H9 (cell line): ENCODE measurements at regions not wholly inside any gene's neighbourhood (a gene's known extent, or its start where the extent isn't known, plus 50 kb on each side); places are given as distances from the start of the nearest gene placed in this dataset.

ENCODE experiments used
- DNase-seq: peaks from one replicate; pipeline ENCODE4 v3.0.0-alpha.2; 2017
- H2AFZ ChIP-seq: one replicate; pipeline ENCODE4 v1.6.1; 2013; ENCODE audit warnings: mild to moderate bottlenecking, low read length, control low read depth, moderate library complexity
- H2AK5ac ChIP-seq: 2 replicates; pipeline ENCODE4 v1.6.1; 2013; ENCODE audit warnings: low read length, control low read depth, mixed read lengths; ENCODE audit not compliant: insufficient read length
- H2BK120ac ChIP-seq: one replicate; pipeline ENCODE4 v1.6.1; 2013; ENCODE audit warnings: low read depth, mild to moderate bottlenecking, low read length, control low read depth, inconsistent platforms; ENCODE audit not compliant: poor library complexity, severe bottlenecking
- H2BK12ac ChIP-seq: 2 replicates; pipeline ENCODE4 v1.6.1; 2013; ENCODE audit warnings: low read length, control low read depth, mixed read lengths, low read depth; ENCODE audit not compliant: insufficient read length
- H2BK15ac ChIP-seq: 2 replicates; pipeline ENCODE4 v1.6.1; 2013; ENCODE audit warnings: low read depth, low read length, control low read depth
- H2BK20ac ChIP-seq: one replicate; pipeline ENCODE4 v1.6.1; 2013; ENCODE audit warnings: low read depth, mild to moderate bottlenecking, low read length, control low read depth, inconsistent platforms; ENCODE audit not compliant: poor library complexity, severe bottlenecking
- H2BK5ac ChIP-seq: 2 replicates; pipeline ENCODE4 v1.6.1; 2013; ENCODE audit warnings: low read length, control low read depth, mixed read lengths; ENCODE audit not compliant: insufficient read length
- H3K14ac ChIP-seq: 2 replicates; pipeline ENCODE4 v1.6.1; 2013; ENCODE audit warnings: low read length, control low read depth; ENCODE audit not compliant: insufficient read depth
- H3K18ac ChIP-seq: 2 replicates; pipeline ENCODE4 v1.6.1; 2013; ENCODE audit warnings: low read depth, mild to moderate bottlenecking, mixed read lengths, low read length, control low read depth; ENCODE audit not compliant: insufficient read length
- H3K23ac ChIP-seq: 2 replicates; pipeline ENCODE4 v1.6.1; 2013; ENCODE audit warnings: low read length, control low read depth, mixed read lengths, low read depth; ENCODE audit not compliant: insufficient read length
- H3K23me2 ChIP-seq: 2 replicates; pipeline ENCODE4 v1.6.1; 2013; ENCODE audit warnings: low read depth, mild to moderate bottlenecking, mixed read lengths, low read length, control low read depth; ENCODE audit not compliant: insufficient read length, poor library complexity, severe bottlenecking
- H3K27ac ChIP-seq: 2 replicates; pipeline ENCODE4 v1.5.1; 2013; ENCODE audit warnings: low read length, control low read depth, mixed read lengths, low read depth; ENCODE audit not compliant: insufficient read length
- H3K27me3 ChIP-seq: 2 replicates; pipeline ENCODE4 v1.6.1; 2013; ENCODE audit warnings: low read length, control low read depth, inconsistent platforms; ENCODE audit not compliant: insufficient read depth
- H3K4ac ChIP-seq: 2 replicates; pipeline ENCODE4 v1.6.1; 2013; ENCODE audit warnings: low read depth, mild to moderate bottlenecking, control low read depth, inconsistent platforms, low read length, moderate library complexity
- H3K4me1 ChIP-seq: 2 replicates; pipeline ENCODE4 v1.6.1; 2013; ENCODE audit warnings: low read length, control low read depth, inconsistent platforms; ENCODE audit not compliant: insufficient read depth
- H3K4me2 ChIP-seq: 2 replicates; pipeline ENCODE4 v1.6.1; 2013; ENCODE audit warnings: low read length, control low read depth, mixed read lengths; ENCODE audit not compliant: insufficient read length, insufficient read depth
- H3K56ac ChIP-seq: 2 replicates; pipeline ENCODE4 v1.6.1; 2013; ENCODE audit warnings: low read depth, mild to moderate bottlenecking, mixed read lengths, low read length, control low read depth; ENCODE audit not compliant: insufficient read length
- H3K79me1 ChIP-seq: 2 replicates; pipeline ENCODE4 v1.6.1; 2013; ENCODE audit warnings: low read depth, mild to moderate bottlenecking, moderate library complexity, low read length, control low read depth, inconsistent platforms; ENCODE audit not compliant: insufficient read depth, poor library complexity, severe bottlenecking
- H3K79me2 ChIP-seq: 2 replicates; pipeline ENCODE4 v1.6.1; 2013; ENCODE audit warnings: low read length, control low read depth, inconsistent platforms; ENCODE audit not compliant: insufficient read depth
- H3K9ac ChIP-seq: 2 replicates; pipeline ENCODE4 v1.6.1; 2013; ENCODE audit warnings: low read length, control low read depth, mixed read lengths; ENCODE audit not compliant: insufficient read length; ENCODE audit errors: extremely low read depth
- H3K9me3 ChIP-seq: one replicate; pipeline ENCODE4 v1.6.1; 2013; ENCODE audit warnings: low read depth, low read length, inconsistent platforms; ENCODE audit not compliant: control insufficient read depth
- H3T11ph ChIP-seq: one replicate; pipeline ENCODE4 v1.6.1; 2013; ENCODE audit warnings: mild to moderate bottlenecking, low read length, control low read depth, inconsistent platforms
- H4K20me1 ChIP-seq: one replicate; pipeline ENCODE4 v1.6.1; 2013; ENCODE audit not compliant: control insufficient read depth, insufficient read length, insufficient read depth
- H4K5ac ChIP-seq: 2 replicates; pipeline ENCODE4 v1.6.1; 2013; ENCODE audit warnings: low read depth, mild to moderate bottlenecking, mixed read lengths, low read length, control low read depth; ENCODE audit not compliant: insufficient read length
- H4K8ac ChIP-seq: replicated peaks from 2 replicates; pipeline ENCODE4 v1.6.1; 2013; ENCODE audit warnings: low read length, control low read depth, mixed read lengths, low read depth; ENCODE audit not compliant: insufficient read length
- H4K91ac ChIP-seq: 2 replicates; pipeline ENCODE4 v1.6.1; 2013; ENCODE audit warnings: low read depth, mild to moderate bottlenecking, moderate library complexity, mixed read lengths, low read length, control low read depth; ENCODE audit not compliant: insufficient read length
- H3K27ac Mint-ChIP-seq, 3 experiments: 2 replicates in 2 of 3; 3 replicates in 1 of 3; pipeline ENCODE4 v1.8.0; 2020 to 2021; ENCODE audit warnings: mixed read lengths in 3 of 3, mild to moderate bottlenecking in 1 of 3, moderate library complexity in 1 of 3
- H3K27me3 Mint-ChIP-seq: 2 replicates; pipeline ENCODE4 v1.8.0; 2021; ENCODE audit warnings: low read depth, mild to moderate bottlenecking, moderate library complexity, mixed read lengths
- H3K36me3 Mint-ChIP-seq, 3 experiments: 2 replicates in 2 of 3; 3 replicates in 1 of 3; pipeline ENCODE4 v1.8.0; 2020 to 2021; ENCODE audit warnings: low read depth in 3 of 3, mixed read lengths in 3 of 3; ENCODE audit not compliant: insufficient read depth in 1 of 3
- H3K4me1 Mint-ChIP-seq, 2 experiments: 2 replicates each; pipeline ENCODE4 v1.8.0; 2020; ENCODE audit warnings: mixed read lengths in 2 of 2
- H3K4me3 Mint-ChIP-seq, 2 experiments: 2 replicates in 1 of 2; 3 replicates in 1 of 2; pipeline ENCODE4 v1.8.0; 2020 to 2021; ENCODE audit warnings: mild to moderate bottlenecking in 2 of 2, mixed read lengths in 2 of 2, moderate library complexity in 1 of 2
- H3K9me3 Mint-ChIP-seq, 2 experiments: 2 replicates in 1 of 2; 3 replicates in 1 of 2; pipeline ENCODE4 v1.8.0; 2020; ENCODE audit warnings: mild to moderate bottlenecking in 2 of 2, mixed read lengths in 2 of 2, moderate library complexity in 1 of 2
- WGBS: extraction: QIAGEN DNeasy Blood & Tissue Kit; methylation state at CpG from one replicate; pipeline ENCODE4 v1.1.7; 2013; ENCODE audit warnings: missing lambda C conversion rate, low lambda C conversion rate, mixed read lengths; ENCODE audit not compliant: insufficient read length; ENCODE audit errors: extremely low coverage; 5-methylcytosine and 5-hydroxymethylcytosine counted together
- TF ChIP-seq, protein P1 (sequence below): fragments of 200-600 bp; sonication (generic); conservative IDR thresholded peaks from 3 replicates; pipeline ENCODE4 v1.8.0; 2021; ENCODE audit warnings: antibody characterized with exemption, mild to moderate bottlenecking

DNA sequence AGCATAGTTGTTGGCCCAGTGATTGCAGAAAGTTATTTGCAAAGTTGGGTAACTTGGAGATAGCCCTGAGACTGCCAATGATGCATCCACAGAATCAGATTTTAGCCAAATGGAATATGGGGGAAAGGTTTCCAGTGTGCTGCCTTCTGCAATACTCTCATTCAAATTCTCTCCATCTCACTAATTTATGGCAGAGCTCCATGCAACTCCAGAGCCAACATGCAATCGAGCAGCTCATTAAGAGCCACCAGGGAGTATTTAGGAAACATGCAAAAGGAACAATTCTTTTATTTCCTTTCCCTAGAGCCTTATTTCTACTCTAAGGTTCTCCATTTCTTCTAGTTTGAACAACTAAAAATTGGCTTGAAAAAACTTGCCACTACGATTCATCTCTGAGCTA lies 135.9 kb upstream of the MARCHF11 start:
- H3K4me1 Mint-ChIP-seq: peaks cover 7 to 8% of the 10 kb centered on the region in 2 experiments

More for the DNA sequence above, 135.9 kb upstream of the MARCHF11 start:
- Histone ChIP-seq H3K23me2 (no peaks in the 10 kb centered on the region), H3K9ac (no peak overlapping the region), H3K4ac (no peak overlapping the region), H3T11ph (no peak overlapping the region), H3K9me3 (no peaks in the 10 kb centered on the region), H2BK5ac (no peak overlapping the region), H2AK5ac (no peak overlapping the region), H2BK20ac (no peak overlapping the region), H3K27me3 (no peaks in the 10 kb centered on the region), H3K4me2 (no peak overlapping the region), H2AFZ (no peak overlapping the region), H4K91ac (no peak overlapping the region), H3K79me2 (no peaks in the 10 kb centered on the region), H2BK12ac (no peak overlapping the region), H3K27ac (no peak overlapping the region), H2BK120ac (no peak overlapping the region), H3K56ac (no peak overlapping the region), H2BK15ac (no peak overlapping the region), H3K79me1 (no peaks in the 10 kb centered on the region), H4K8ac (no peak overlapping the region), H3K14ac (no peak overlapping the region), H3K18ac (no peak overlapping the region), H3K4me1 (no peaks in the 10 kb centered on the region; the same call in 1 of the 2 replicates), H3K23ac (no peak overlapping the region), H4K5ac (no peak overlapping the region), H4K20me1 (no peaks in the 10 kb centered on the region)
- peaks cover 0 to 1% (median 0%) of the 10 kb centered on the region in 3 experiments; a peak in 1 of 7 replicates for H3K36me3 Mint-ChIP-seq
- H3K4me3 Mint-ChIP-seq: no peak overlapping the region
- no peaks in the 10 kb centered on the region for H3K9me3 Mint-ChIP-seq
- no peaks in the 10 kb centered on the region for H3K27me3 Mint-ChIP-seq
- no CpG with 5 or more reads among the region's 2 CpGs for WGBS
- H3K27ac Mint-ChIP-seq: no peak overlapping the region
- DNase-seq: no peak
- TF ChIP-seq, protein P1, sequence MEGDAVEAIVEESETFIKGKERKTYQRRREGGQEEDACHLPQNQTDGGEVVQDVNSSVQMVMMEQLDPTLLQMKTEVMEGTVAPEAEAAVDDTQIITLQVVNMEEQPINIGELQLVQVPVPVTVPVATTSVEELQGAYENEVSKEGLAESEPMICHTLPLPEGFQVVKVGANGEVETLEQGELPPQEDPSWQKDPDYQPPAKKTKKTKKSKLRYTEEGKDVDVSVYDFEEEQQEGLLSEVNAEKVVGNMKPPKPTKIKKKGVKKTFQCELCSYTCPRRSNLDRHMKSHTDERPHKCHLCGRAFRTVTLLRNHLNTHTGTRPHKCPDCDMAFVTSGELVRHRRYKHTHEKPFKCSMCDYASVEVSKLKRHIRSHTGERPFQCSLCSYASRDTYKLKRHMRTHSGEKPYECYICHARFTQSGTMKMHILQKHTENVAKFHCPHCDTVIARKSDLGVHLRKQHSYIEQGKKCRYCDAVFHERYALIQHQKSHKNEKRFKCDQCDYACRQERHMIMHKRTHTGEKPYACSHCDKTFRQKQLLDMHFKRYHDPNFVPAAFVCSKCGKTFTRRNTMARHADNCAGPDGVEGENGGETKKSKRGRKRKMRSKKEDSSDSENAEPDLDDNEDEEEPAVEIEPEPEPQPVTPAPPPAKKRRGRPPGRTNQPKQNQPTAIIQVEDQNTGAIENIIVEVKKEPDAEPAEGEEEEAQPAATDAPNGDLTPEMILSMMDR: no peak
